ENCODE measurements at regions not wholly inside any gene's neighbourhood (a gene's known extent, or its start where the extent isn't known, plus 50 kb on each side); places are given as distances from the start of the nearest gene placed in this dataset.

- peak; percentile 28; the same call in 1 of the 2 replicates for TF ChIP-seq CTCF (IDR thresholded peaks at IDR 0.05; ENCODE audit: low read length)
- no peak for TF ChIP-seq EZH2phosphoT487 (IDR thresholded peaks at IDR 0.05; ENCODE audit: low read length)
- no peak for TF ChIP-seq EZH2 (optimal IDR thresholded peaks at IDR 0.05; ENCODE audit: low read depth, low read length)
These were observed 407.5 kb downstream of the SETD4 start for GRCh38 chr21:35652872-35653271.
